HCT116 (cell line): ENCODE measurements at regions not wholly inside any gene's neighbourhood (a gene's known extent, or its start where the extent isn't known, plus 50 kb on each side); places are given as distances from the start of the nearest gene placed in this dataset.

Experiments
- ATAC-seq: fragments of 200-7000 bp; cut with Tn5 transposase; 2 replicates; pipeline ENCODE4 v1.9.1; 2020; ENCODE audit warnings: mild to moderate bottlenecking, moderate library complexity
- BruUV-seq: library from RNA; stranded (reverse); fragments of 400-500 nt; replicated peaks from 2 replicates; lab custom pipeline; 2021; lab: Mats Ljungman, UMichigan
- CTCF ChIA-PET: fragments of 300-600 bp; sonication (Branson Sonifier 250); formaldehyde crosslinking; loops from one replicate; lab custom pipeline; 2021; ENCODE audit warnings: antibody characterized with exemption; lab: Charles Lee
- POLR2A ChIA-PET: fragments of 300-600, 350-600 bp; sonication (Branson Sonifier 250); formaldehyde crosslinking; loops from one replicate; lab custom pipeline; 2021; ENCODE audit warnings: antibody characterized with exemption; lab: Charles Lee
- RAD21 ChIA-PET, 2 experiments: fragments of 300-600 bp; sonication (Branson Sonifier 250); formaldehyde crosslinking; loops; one replicate each; lab custom pipeline; 2023; ENCODE audit warnings: low total read pairs in 2 of 2; ENCODE audit not compliant: uncharacterized antibody in 2 of 2, unreplicated experiment in 2 of 2, low non-redundant PET in 1 of 2; lab: Charles Lee
- DNase-seq: peaks from one replicate; pipeline ENCODE4 v3.0.0-alpha.2; 2010; ENCODE audit warnings: low read depth, low spot score
- H2AFZ ChIP-seq: fragments of 200-600 bp; shearing (Covaris generic), sonication (generic); 2 replicates; pipeline ENCODE4 v1.6.1; 2017; ENCODE audit warnings: low read depth, mixed run types, mixed read lengths, antibody characterized with exemption, low read length; ENCODE audit not compliant: poor library complexity, severe bottlenecking
- H3K27ac ChIP-seq: 2 replicates; pipeline ENCODE4 v1.5.1; 2012; ENCODE audit warnings: low read depth, low read length
- H3K27me3 ChIP-seq: fragments of 200-600 bp; sonication (generic); 2 replicates; pipeline ENCODE4 v1.6.1; 2016; ENCODE audit warnings: mixed run types, low read length, mixed read lengths; ENCODE audit not compliant: insufficient read depth
- H3K36me3 ChIP-seq, 2 experiments: fragments of 200-500 bp in 1 of 2; fragments of 200-600 bp in 1 of 2; sonication (Bioruptor generic) in 1 of 2; sonication (generic) in 1 of 2; 2 replicates each; pipeline versions ENCODE4 v1.5.1 to v1.6.1; 2014 to 2016; ENCODE audit warnings: low read length in 2 of 2, inconsistent platforms in 1 of 2, mixed read lengths in 1 of 2, mixed run types in 1 of 2; ENCODE audit not compliant: insufficient read depth in 2 of 2, control insufficient read depth in 1 of 2
- H3K4me1 ChIP-seq, 2 experiments: fragments of 200-600 bp in 1 of 2; sonication (generic) in 1 of 2; 2 replicates each; pipeline versions ENCODE4 v1.5.1 to v1.6.1; 2012 to 2017; ENCODE audit warnings: low read length in 2 of 2, inconsistent platforms in 1 of 2, mild to moderate bottlenecking in 1 of 2, mixed read lengths in 1 of 2, mixed run types in 1 of 2, moderate library complexity in 1 of 2; ENCODE audit not compliant: insufficient read depth in 2 of 2, control insufficient read depth in 1 of 2
- H3K4me2 ChIP-seq: fragments of 200-600 bp; sonication (generic); 2 replicates; pipeline ENCODE4 v1.6.1; 2017; ENCODE audit warnings: mixed run types, low read length, mixed read lengths
- H3K4me3 ChIP-seq, 2 experiments: fragments of 200-600 bp in 1 of 2; sonication (generic) in 1 of 2; replicated peaks in 1 of 2; 2 replicates each; pipeline ENCODE4 v1.5.1; 2011 to 2016; ENCODE audit warnings: low read length in 2 of 2, control low read depth in 1 of 2, low read depth in 1 of 2, mild to moderate bottlenecking in 1 of 2, mixed read lengths in 1 of 2, mixed run types in 1 of 2
- H3K79me2 ChIP-seq: fragments of 200-600 bp; sonication (generic); 2 replicates; pipeline ENCODE4 v1.6.1; 2017; ENCODE audit warnings: mild to moderate bottlenecking, mixed run types, low read length, moderate library complexity, mixed read lengths; ENCODE audit not compliant: insufficient read depth
- H3K9ac ChIP-seq: fragments of 200-600 bp; sonication (generic); 2 replicates; pipeline ENCODE4 v1.6.1; 2016; ENCODE audit warnings: low read length, mixed read lengths
- H3K9me2 ChIP-seq: fragments of 200-600 bp; sonication (generic), shearing (Covaris generic); 2 replicates; pipeline ENCODE4 v1.6.1; 2017; ENCODE audit warnings: mixed run types, mild to moderate bottlenecking, moderate library complexity; ENCODE audit not compliant: insufficient read depth
- H3K9me3 ChIP-seq, 2 experiments: fragments of 200-500 bp in 1 of 2; fragments of 200-600 bp in 1 of 2; sonication (Bioruptor generic) in 1 of 2; sonication (generic) in 1 of 2; 2 replicates each; pipeline ENCODE4 v1.6.1; 2014 to 2017; ENCODE audit warnings: low read length in 2 of 2, mixed read lengths in 2 of 2, inconsistent platforms in 1 of 2, low read depth in 1 of 2, mild to moderate bottlenecking in 1 of 2, mixed run types in 1 of 2, moderate library complexity in 1 of 2; ENCODE audit not compliant: control insufficient read depth in 1 of 2, insufficient read depth in 1 of 2
- H4K20me1 ChIP-seq: fragments of 200-600 bp; sonication (generic), shearing (Covaris generic); 2 replicates; pipeline ENCODE4 v1.6.1; 2017; ENCODE audit warnings: mixed run types, mild to moderate bottlenecking, moderate library complexity; ENCODE audit not compliant: insufficient read depth
- ATF3 ChIP-seq: IDR thresholded peaks from 2 replicates; pipeline ENCODE4 v1.6.1; 2012
- ELF1 ChIP-seq: IDR thresholded peaks from 2 replicates; pipeline ENCODE4 v1.6.1; 2012; ENCODE audit warnings: low read depth, borderline replicate concordance
- EZH2 ChIP-seq: fragments of 200-600 bp; sonication (generic); IDR thresholded peaks from 2 replicates; pipeline ENCODE4 v1.6.1; 2017; ENCODE audit warnings: antibody characterized with exemption, mixed run types
- FOSL1 ChIP-seq: IDR thresholded peaks from 2 replicates; pipeline ENCODE4 v1.6.1; 2012; ENCODE audit warnings: low read depth
- POLR2A ChIP-seq: IDR thresholded peaks from 2 replicates; pipeline ENCODE4 v1.7.0; 2011; ENCODE audit warnings: borderline replicate concordance; ENCODE audit not compliant: insufficient read depth, insufficient read length; ENCODE audit errors: extremely low read depth
- RAD21 ChIP-seq: IDR thresholded peaks from 2 replicates; pipeline ENCODE4 v1.6.1; 2012; ENCODE audit warnings: low read depth, mild to moderate bottlenecking
- TCF7L2 ChIP-seq: IDR thresholded peaks from 2 replicates; pipeline ENCODE4 v1.7.0; 2011; ENCODE audit warnings: borderline replicate concordance, inconsistent platforms; ENCODE audit not compliant: insufficient read depth, insufficient read length; ENCODE audit errors: extremely low read depth
- ZFX ChIP-seq: fragments of 450-650 bp; IDR thresholded peaks from 2 replicates; pipeline ENCODE4 v1.6.1; 2017
- ZNF274 ChIP-seq: fragments of 200-500 bp; sonication (Bioruptor generic); IDR thresholded peaks from 2 replicates; pipeline ENCODE4 v1.6.1; 2014; ENCODE audit warnings: mild to moderate bottlenecking, low read depth, low read length, inconsistent platforms
- intact Hi-C: fragments of 100-400 bp; cut with micrococcal nuclease; formaldehyde crosslinking; loops from 2 replicates; pipeline ENCODE4 v1.10.0; 2022
- TF ChIP-seq, protein P1 (sequence below): IDR thresholded peaks from 2 replicates; pipeline ENCODE4 v1.6.1; 2012; ENCODE audit warnings: low read depth

DNA sequence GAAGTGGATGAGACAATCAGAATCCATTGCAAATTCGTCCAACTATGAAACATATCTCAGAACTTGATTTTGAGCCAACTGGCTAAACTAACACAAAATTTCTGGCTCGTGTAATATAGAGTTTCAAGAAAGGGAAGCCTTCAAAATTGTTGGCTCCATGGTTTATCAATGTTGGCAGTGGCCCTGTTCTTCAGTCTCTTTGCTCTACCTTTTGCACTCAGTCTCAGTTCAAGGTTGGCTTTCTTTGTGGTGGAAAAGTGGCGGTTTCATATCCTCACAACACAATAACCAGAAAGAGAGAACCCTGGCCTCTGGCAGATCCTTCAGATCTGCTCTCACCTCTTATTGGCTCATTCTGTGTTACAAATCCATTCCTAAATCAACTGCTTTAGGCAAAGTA is 473.8 kb upstream of the API5 start:
- Histone ChIP-seq H3K9me3 (peaks cover 0 to 19% of the 10 kb centered on the region in 2 experiments; a peak in 2 of 4 replicates), H3K9ac (no peak overlapping the region), H2AFZ (no peak overlapping the region), H3K79me2 (no peaks in the 10 kb centered on the region), H3K4me1 (no peaks in the 10 kb centered on the region), H3K4me3 (no peak overlapping the region), H3K27ac (no peak overlapping the region), H3K4me2 (no peak overlapping the region), H3K36me3 (no peaks in the 10 kb centered on the region), H4K20me1 (no peaks in the 10 kb centered on the region), H3K9me2 (no peaks in the 10 kb centered on the region), H3K27me3 (no peaks in the 10 kb centered on the region)
- ChIA-PET CTCF (no interaction called here), POLR2A (no interaction called here), RAD21 (no interaction called here)
- DNase-seq, result no peak
- intact Hi-C loops, result no loop called here
- no peak for TF ChIP-seq RAD21
- no peak for TF ChIP-seq ATF3
- TF ChIP-seq ZNF274, result no peak
- no peak for TF ChIP-seq ZFX
- no peak for TF ChIP-seq TCF7L2
- TF ChIP-seq EZH2, result no peak
- BruUV-seq, result no TSS peak
- no peak for ATAC-seq

GRCh38 chr11:42840176-42840829 is 471.5 kb upstream of the API5 start:
- no peak for ATAC-seq
- H3K9me2 ChIP-seq, result no peaks in the 10 kb centered on the region
- RAD21 ChIA-PET, result no interaction called here
- no peak for DNase-seq
- BruUV-seq, result no TSS peak
- no peak overlapping the region for H2AFZ ChIP-seq
- H3K4me3 ChIP-seq, result no peak overlapping the region
- H3K9me3 ChIP-seq, result peaks cover 4 to 24% of the 10 kb centered on the region in 2 experiments; a peak in 2 of 4 replicates
- H3K4me1 ChIP-seq, result no peaks in the 10 kb centered on the region
- no peak overlapping the region for H3K27ac ChIP-seq
- no peaks in the 10 kb centered on the region for H3K36me3 ChIP-seq
- no peaks in the 10 kb centered on the region for H4K20me1 ChIP-seq
- no peak overlapping the region for H3K9ac ChIP-seq
- intact Hi-C loops, result no loop called here
- CTCF ChIA-PET, result no interaction called here
- TF ChIP-seq ELF1 (no peak), POLR2A (no peak), FOSL1 (no peak)
- TF ChIP-seq, protein P1, sequence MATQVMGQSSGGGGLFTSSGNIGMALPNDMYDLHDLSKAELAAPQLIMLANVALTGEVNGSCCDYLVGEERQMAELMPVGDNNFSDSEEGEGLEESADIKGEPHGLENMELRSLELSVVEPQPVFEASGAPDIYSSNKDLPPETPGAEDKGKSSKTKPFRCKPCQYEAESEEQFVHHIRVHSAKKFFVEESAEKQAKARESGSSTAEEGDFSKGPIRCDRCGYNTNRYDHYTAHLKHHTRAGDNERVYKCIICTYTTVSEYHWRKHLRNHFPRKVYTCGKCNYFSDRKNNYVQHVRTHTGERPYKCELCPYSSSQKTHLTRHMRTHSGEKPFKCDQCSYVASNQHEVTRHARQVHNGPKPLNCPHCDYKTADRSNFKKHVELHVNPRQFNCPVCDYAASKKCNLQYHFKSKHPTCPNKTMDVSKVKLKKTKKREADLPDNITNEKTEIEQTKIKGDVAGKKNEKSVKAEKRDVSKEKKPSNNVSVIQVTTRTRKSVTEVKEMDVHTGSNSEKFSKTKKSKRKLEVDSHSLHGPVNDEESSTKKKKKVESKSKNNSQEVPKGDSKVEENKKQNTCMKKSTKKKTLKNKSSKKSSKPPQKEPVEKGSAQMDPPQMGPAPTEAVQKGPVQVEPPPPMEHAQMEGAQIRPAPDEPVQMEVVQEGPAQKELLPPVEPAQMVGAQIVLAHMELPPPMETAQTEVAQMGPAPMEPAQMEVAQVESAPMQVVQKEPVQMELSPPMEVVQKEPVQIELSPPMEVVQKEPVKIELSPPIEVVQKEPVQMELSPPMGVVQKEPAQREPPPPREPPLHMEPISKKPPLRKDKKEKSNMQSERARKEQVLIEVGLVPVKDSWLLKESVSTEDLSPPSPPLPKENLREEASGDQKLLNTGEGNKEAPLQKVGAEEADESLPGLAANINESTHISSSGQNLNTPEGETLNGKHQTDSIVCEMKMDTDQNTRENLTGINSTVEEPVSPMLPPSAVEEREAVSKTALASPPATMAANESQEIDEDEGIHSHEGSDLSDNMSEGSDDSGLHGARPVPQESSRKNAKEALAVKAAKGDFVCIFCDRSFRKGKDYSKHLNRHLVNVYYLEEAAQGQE, result no peak
- no peak overlapping the region for H3K4me2 ChIP-seq
- POLR2A ChIA-PET, result no interaction called here
- H3K27me3 ChIP-seq, result no peaks in the 10 kb centered on the region
- H3K79me2 ChIP-seq, result no peaks in the 10 kb centered on the region
